GM19467 (cell line): ENCODE measurements at regions not wholly inside any gene's neighbourhood (a gene's known extent, or its start where the extent isn't known, plus 50 kb on each side); places are given as distances from the start of the nearest gene placed in this dataset.

Experiments used
- ATAC-seq: cut with Tn5 transposase; IDR thresholded peaks from one replicate; pipeline ENCODE4 v1.9.1; 2021; ENCODE audit warnings: mild to moderate bottlenecking, moderate library complexity; ENCODE audit not compliant: unreplicated experiment

GRCh38 chr5:58040044-58040443 lies 419.8 kb downstream of the PLK2 start:
- no peak for ATAC-seq

- no peak for ATAC-seq
These were observed 422.0 kb downstream of the PLK2 start for GRCh38 chr5:58037899-58038298.

- no peak for ATAC-seq
These were observed 434.1 kb downstream of the PLK2 start for GRCh38 chr5:58025809-58026208.

- ATAC-seq, result no peak
These were observed 435.7 kb downstream of the PLK2 start for GRCh38 chr5:58024151-58024550.

- ATAC-seq, result no peak
These were observed 437.8 kb downstream of the PLK2 start for GRCh38 chr5:58022055-58022454.

- no peak for ATAC-seq
These were observed 438.4 kb downstream of the PLK2 start for GRCh38 chr5:58021466-58021865.

- ATAC-seq, result no peak
These were observed 440.3 kb downstream of the PLK2 start for GRCh38 chr5:58019614-58020013.

GRCh38 chr5:58018016-58018415 lies 441.9 kb downstream of the PLK2 start:
- ATAC-seq, result no peak

GRCh38 chr5:58016877-58017276 lies 443.0 kb downstream of the PLK2 start:
- ATAC-seq, result no peak

GRCh38 chr5:58016358-58016757 lies 443.5 kb downstream of the PLK2 start:
- ATAC-seq, result no peak

GRCh38 chr5:58015175-58015574 lies 444.7 kb downstream of the PLK2 start:
- ATAC-seq, result no peak

GRCh38 chr5:58013542-58014258 lies 446.2 kb downstream of the PLK2 start:
- ATAC-seq, result no peak

- no peak for ATAC-seq
These were observed 447.0 kb downstream of the PLK2 start for GRCh38 chr5:58012801-58013315.

- no peak for ATAC-seq
These were observed 447.8 kb downstream of the PLK2 start for GRCh38 chr5:58012102-58012501.

- ATAC-seq, result no peak
These were observed 448.6 kb downstream of the PLK2 start for GRCh38 chr5:58011301-58011700.

GRCh38 chr5:58009754-58010153 lies 450.1 kb downstream of the PLK2 start:
- no peak for ATAC-seq

GRCh38 chr5:58002323-58002722 lies 457.6 kb downstream of the PLK2 start:
- ATAC-seq, result no peak

- ATAC-seq, result no peak
These were observed 466.0 kb downstream of the PLK2 start for GRCh38 chr5:57993866-57994265.

GRCh38 chr5:57989378-57989777 lies 470.5 kb downstream of the PLK2 start:
- no peak for ATAC-seq

GRCh38 chr5:57988813-57989212 lies 471.1 kb downstream of the PLK2 start:
- ATAC-seq, result no peak

- no peak for ATAC-seq
These were observed 472.3 kb downstream of the PLK2 start for GRCh38 chr5:57987552-57987951.

- no peak for ATAC-seq
These were observed 473.0 kb downstream of the PLK2 start for GRCh38 chr5:57986761-57987341.

- ATAC-seq, result no peak
These were observed 476.5 kb downstream of the PLK2 start for GRCh38 chr5:57983426-57983825.
